GM18502 (cell line): ENCODE measurements at regions not wholly inside any gene's neighbourhood (a gene's known extent, or its start where the extent isn't known, plus 50 kb on each side); places are given as distances from the start of the nearest gene placed in this dataset.

Experiments used
- ATAC-seq: cut with Tn5 transposase; IDR thresholded peaks from one replicate; pipeline ENCODE4 v1.9.1; 2021; ENCODE audit warnings: mild to moderate bottlenecking; ENCODE audit not compliant: unreplicated experiment, poor library complexity

- ATAC-seq: no peak
Observed at GRCh38 chr7:155872678-155873369, 60.6 kb upstream of the SHH start.

DNA sequence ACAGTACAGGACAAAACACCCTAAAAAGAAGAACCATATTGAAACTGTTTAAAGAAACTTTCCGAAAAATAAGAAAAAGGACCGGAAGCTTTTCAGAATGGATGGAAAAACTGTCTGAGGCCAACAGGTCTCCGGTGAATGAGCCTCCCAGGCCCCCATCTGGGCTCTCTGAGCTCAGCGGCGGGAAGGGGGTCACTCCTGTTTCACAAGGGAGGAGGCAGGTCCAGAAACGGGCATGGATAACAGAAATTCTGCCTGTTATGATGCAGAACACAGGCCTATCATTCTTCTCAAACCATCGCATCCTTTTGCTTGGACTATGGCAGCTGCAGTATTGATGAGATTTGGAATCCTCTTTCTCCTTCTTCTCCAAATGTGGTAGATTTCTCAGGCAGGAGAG is 58.9 kb upstream of the SHH start:
- ATAC-seq: no peak

- ATAC-seq: no peak
Observed at GRCh38 chr7:155870334-155871180, 58.3 kb upstream of the SHH start.

DNA sequence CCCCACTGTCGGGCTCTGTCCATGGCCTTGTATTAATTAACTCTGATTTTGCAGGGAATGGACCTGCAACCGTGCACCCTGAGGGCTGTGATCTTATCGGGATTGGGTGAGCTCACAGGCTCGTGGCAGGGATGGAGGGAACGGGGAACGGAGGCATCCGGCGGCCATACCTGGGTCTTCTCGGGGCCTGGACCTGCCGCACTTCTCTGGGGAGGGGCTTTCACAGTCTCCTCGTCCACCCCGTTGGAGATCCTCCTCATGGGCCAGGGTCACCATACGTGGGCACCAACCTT is 57.5 kb upstream of the SHH start:
- ATAC-seq: no peak

GRCh38 chr7:155868955-155869783 is 56.9 kb upstream of the SHH start:
- no peak for ATAC-seq

- ATAC-seq: no peak
Observed at GRCh38 chr7:155867734-155868400, 55.6 kb upstream of the SHH start.

DNA sequence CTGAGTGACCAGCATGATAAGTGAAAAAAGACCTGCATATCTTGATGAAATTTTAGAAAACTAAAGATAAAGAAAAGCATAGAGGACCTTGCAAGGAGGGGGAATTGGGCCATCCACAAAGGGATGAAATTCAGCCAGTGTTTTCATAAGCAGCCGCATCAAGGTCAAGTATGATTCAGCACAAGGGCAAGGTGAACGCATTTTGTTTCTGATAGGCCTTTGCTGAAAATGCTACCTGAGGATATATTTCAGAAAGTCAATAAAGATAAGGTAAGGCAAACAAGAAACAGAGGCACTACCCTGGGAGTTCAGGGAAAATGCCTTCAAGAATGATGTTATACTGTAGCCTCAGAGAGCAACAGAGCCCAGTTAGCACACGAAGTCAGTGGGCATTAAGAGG is 55.0 kb upstream of the SHH start:
- ATAC-seq: no peak

- ATAC-seq: no peak
Observed at GRCh38 chr7:155865830-155866525, 53.7 kb upstream of the SHH start.

DNA sequence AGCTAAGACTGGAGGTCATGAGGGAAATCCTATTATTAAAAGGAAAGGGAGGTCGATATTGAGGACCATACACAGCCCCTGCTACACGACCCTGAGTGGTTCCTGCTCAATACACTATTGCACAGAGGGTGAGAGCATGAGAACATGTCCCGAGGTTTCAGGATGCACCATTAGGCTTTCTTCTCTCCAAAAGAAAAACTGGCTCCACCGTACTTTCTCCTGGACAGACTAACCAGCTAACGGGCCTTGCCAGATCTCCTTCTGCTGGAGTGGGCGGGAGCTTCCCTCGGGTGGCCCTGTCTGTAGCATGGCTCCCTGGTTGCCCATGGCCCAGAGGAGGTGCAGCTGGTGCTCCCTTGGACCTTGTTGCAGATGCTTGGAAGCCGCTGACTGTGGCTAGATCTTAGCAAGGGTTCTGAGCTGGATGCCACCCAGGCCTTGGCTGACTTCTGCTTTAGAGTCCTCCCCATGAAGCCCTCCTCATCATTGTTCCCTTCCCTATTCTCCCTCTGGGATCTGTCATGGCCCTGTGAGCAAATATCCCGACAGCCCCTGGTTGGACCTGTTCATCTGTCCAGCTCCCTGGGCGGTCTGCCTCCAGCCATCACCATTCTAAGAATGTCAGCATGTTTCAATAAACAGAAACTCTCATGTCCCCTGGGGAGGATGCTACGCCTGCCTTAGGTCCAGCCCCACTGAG is 52.9 kb upstream of the SHH start:
- ATAC-seq: no peak

GRCh38 chr7:155864271-155864985 is 52.2 kb upstream of the SHH start:
- no peak for ATAC-seq

GRCh38 chr7:155863721-155864151 is 51.5 kb upstream of the SHH start:
- no peak for ATAC-seq

DNA sequence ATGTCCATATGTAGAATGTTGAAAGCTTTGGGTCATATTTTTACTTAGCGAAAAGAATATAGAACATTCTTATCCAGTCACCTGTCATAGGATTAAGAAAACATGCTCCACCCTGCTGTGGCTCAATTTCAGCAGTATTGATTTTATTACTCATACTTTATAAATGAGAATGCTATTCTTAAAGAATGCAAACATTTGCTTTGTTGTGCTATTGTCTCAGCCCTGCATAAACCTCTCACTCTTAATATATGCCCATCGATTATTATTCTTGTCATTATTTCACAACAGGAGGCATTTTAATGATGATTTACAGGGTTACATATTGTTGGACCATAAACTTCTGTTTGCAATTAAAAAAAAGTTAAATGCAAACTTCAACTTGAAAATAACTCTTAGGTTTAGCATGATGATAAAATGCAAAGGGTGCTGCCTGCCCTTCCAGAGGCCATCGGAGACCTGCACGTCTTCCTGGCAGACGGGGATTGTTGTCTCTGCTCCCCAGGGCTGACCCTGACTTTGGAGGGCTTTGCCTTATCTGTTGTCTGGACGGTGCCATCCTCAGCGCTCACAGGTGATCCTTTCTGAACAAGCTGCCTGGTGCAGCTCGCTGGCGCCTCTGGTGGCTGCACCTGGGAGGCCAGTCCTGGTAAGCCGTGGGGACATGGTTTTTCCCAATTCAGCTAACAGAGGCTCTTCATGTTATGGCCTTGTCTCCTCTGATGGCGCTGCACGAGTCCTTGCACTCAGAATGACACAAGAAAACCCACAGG is 50.0 kb upstream of the SHH start:
- no peak for ATAC-seq
